ENCODE measurements at regions not wholly inside any gene's neighbourhood (a gene's known extent, or its start where the extent isn't known, plus 50 kb on each side); places are given as distances from the start of the nearest gene placed in this dataset.

DNA sequence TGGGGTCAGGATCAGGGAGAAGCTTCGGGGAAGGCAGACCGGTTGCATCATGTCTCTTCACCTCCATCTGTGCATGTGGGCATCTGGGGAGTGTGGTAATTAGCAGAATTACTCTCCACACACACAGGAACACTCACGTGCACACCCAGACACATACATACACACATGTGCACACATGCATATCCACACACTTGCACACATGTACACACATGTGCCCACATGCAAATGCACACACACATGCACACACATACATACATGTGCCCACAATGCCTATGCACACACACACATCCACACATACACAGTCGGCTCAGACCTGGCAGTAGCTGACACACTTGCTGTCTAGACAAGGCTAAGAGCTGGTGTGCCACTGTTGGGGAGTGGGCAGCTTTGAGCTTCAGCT lies 212.3 kb upstream of the PMEPA1 start:
- CTCF ChIA-PET: no interaction called here
- POLR2A ChIA-PET: no interaction called here
- Histone ChIP-seq H3K9me3 (ENCODE audit: control insufficient read depth, insufficient read depth, low read length) (no peaks in the 10 kb centered on the region), H3K27ac (ENCODE audit: low read depth, low read length) (no peak overlapping the region), H3K4me3 (ENCODE audit: low read depth, low read length) (no peak overlapping the region), H3K27me3 (ENCODE audit: control insufficient read depth, insufficient read depth, low read length) (no peaks in the 10 kb centered on the region)
- no peak for TF ChIP-seq CTCF (IDR thresholded peaks at IDR 0.05; ENCODE audit: low read depth, low read length)
- DNase-seq (ENCODE audit: low read depth, low spot score): no peak

DNA sequence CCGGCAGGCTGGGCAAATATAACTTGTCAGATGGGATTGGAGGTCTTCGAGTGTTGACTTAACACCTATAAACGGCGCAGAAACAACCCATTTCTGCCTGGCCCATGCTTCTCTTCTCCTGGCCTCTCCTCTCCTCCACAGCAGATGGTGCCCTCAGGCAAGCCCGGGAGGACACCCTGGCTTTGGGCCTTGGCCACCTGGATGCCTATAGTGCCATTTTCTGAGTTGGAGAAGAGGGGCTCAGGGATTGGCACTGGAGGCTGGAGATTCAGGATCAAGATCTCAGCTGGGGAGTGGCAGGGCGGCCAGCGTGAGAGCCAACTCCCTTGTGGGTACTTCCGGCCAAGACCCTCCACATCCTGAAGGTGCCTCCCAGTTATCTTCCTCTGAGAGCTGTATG lies 211.9 kb upstream of the PMEPA1 start:
- CTCF ChIA-PET: interaction anchor here (0.5 kb wide), 1 partner anchor 1944 kb away, joined by 3 read pairs; no protein-coding TSS in a partner anchor
- Histone ChIP-seq H3K27ac (ENCODE audit: low read depth, low read length) (no peak overlapping the region), H3K9me3 (ENCODE audit: control insufficient read depth, insufficient read depth, low read length) (no peaks in the 10 kb centered on the region), H3K27me3 (ENCODE audit: control insufficient read depth, insufficient read depth, low read length) (no peaks in the 10 kb centered on the region), H3K4me3 (ENCODE audit: low read depth, low read length) (no peak overlapping the region)
- no peak for TF ChIP-seq CTCF (IDR thresholded peaks at IDR 0.05; ENCODE audit: low read depth, low read length)
- POLR2A ChIA-PET: no interaction called here
- DNase-seq (ENCODE audit: low read depth, low spot score): no peak

GRCh38 chr20:57920971-57921370 lies 211.2 kb upstream of the PMEPA1 start:
- Histone ChIP-seq H3K27ac (ENCODE audit: low read depth, low read length) (no peak overlapping the region), H3K9me3 (ENCODE audit: control insufficient read depth, insufficient read depth, low read length) (no peaks in the 10 kb centered on the region), H3K27me3 (ENCODE audit: control insufficient read depth, insufficient read depth, low read length) (no peaks in the 10 kb centered on the region), H3K4me3 (ENCODE audit: low read depth, low read length) (no peak overlapping the region)
- ChIA-PET CTCF (no interaction called here), POLR2A (no interaction called here)
- no peak for DNase-seq (ENCODE audit: low read depth, low spot score)
- no peak for TF ChIP-seq CTCF (IDR thresholded peaks at IDR 0.05; ENCODE audit: low read depth, low read length)

DNA sequence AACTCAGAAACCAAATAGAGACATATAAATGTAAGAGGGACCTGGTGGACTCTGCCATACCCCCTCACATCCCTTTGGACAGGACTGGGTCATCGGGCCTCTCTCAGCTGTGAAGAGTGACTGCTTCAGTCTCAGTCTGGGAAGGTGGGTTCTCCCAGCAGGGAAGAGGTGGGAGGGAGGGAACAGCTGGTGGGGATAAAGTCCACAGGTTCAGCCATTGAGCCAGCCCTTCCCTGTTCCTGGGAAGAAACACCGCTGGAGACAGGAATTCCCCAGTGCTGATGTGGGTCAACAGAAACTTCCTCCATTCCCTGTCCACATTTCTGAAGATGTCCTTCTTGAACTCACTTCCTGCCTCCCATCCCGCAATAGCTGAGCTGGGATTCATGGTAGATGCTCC lies 209.2 kb upstream of the PMEPA1 start:
- H3K4me3 ChIP-seq (ENCODE audit: low read depth, low read length): no peak overlapping the region
- CTCF ChIA-PET: no interaction called here
- no peak for TF ChIP-seq CTCF (IDR thresholded peaks at IDR 0.05; ENCODE audit: low read depth, low read length)
- no peak overlapping the region for H3K27ac ChIP-seq (ENCODE audit: low read depth, low read length)
- POLR2A ChIA-PET: no interaction called here
- DNase-seq (ENCODE audit: low read depth, low spot score): no peak
- no peaks in the 10 kb centered on the region for H3K9me3 ChIP-seq (ENCODE audit: control insufficient read depth, insufficient read depth, low read length)
- H3K27me3 ChIP-seq (ENCODE audit: control insufficient read depth, insufficient read depth, low read length): no peaks in the 10 kb centered on the region

DNA sequence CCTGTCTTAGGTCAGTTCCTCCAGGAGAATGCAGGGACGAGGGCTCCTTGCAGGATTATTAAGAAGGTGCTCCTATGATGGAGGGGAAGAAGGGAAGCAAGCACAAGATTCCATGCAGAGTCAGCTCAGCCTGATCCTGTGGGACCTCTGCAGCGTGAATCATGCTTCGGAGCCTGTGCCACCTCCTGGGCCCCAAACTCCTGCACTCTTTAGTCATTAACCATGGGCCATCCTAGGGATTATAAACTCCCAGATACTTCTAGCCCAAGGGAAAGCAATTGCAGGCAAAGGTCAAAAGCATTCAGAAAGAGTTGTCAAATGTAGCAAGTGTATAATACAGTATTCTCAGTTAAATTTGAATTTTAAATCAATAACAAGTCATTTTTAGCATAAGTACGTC lies 208.7 kb upstream of the PMEPA1 start:
- ChIA-PET POLR2A (no interaction called here), CTCF (no interaction called here)
- no peak for DNase-seq (ENCODE audit: low read depth, low spot score)
- no peak overlapping the region for H3K4me3 ChIP-seq (ENCODE audit: low read depth, low read length)
- no peaks in the 10 kb centered on the region for H3K27me3 ChIP-seq (ENCODE audit: control insufficient read depth, insufficient read depth, low read length)
- H3K9me3 ChIP-seq (ENCODE audit: control insufficient read depth, insufficient read depth, low read length): no peaks in the 10 kb centered on the region
- TF ChIP-seq CTCF (IDR thresholded peaks at IDR 0.05; ENCODE audit: low read depth, low read length): no peak
- H3K27ac ChIP-seq (ENCODE audit: low read depth, low read length): no peak overlapping the region

Data from AG04450 (cell line).